Muscle layer of duodenum (tissue), 2 donors: ENCODE measurements at regions not wholly inside any gene's neighbourhood (a gene's known extent, or its start where the extent isn't known, plus 50 kb on each side); places are given as distances from the start of the nearest gene placed in this dataset.

Source experiments
- H3K27ac ChIP-seq: one replicate; pipeline ENCODE4 v1.7.0; 2013; ENCODE audit warnings: mild to moderate bottlenecking, low read length
- H3K27me3 ChIP-seq: one replicate; pipeline ENCODE4 v1.7.0; 2013; ENCODE audit warnings: low read depth, mild to moderate bottlenecking, control low read depth, low read length
- H3K36me3 ChIP-seq, 2 donors: one replicate each; pipeline ENCODE4 v1.7.0; 2013; ENCODE audit warnings: low read length in 2 of 2, control low read depth in 1 of 2, mild to moderate bottlenecking in 1 of 2; ENCODE audit not compliant: insufficient read depth in 2 of 2, control insufficient read depth in 1 of 2
- H3K4me1 ChIP-seq, 2 donors: one replicate each; pipeline ENCODE4 v1.7.0; 2013; ENCODE audit warnings: low read length in 2 of 2, mild to moderate bottlenecking in 2 of 2, control low read depth in 1 of 2, moderate library complexity in 1 of 2; ENCODE audit not compliant: insufficient read depth in 2 of 2, control insufficient read depth in 1 of 2
- H3K4me3 ChIP-seq, 2 donors: one replicate each; pipeline ENCODE4 v1.7.0; 2013; ENCODE audit warnings: low read length in 2 of 2, low read depth in 1 of 2, mild to moderate bottlenecking in 1 of 2
- H3K9me3 ChIP-seq, 2 donors: one replicate each; pipeline ENCODE4 v1.7.0; 2013; ENCODE audit warnings: low read length in 2 of 2, control low read depth in 1 of 2, mild to moderate bottlenecking in 1 of 2; ENCODE audit not compliant: control insufficient read depth in 1 of 2
- donor health status: healthy.

DNA sequence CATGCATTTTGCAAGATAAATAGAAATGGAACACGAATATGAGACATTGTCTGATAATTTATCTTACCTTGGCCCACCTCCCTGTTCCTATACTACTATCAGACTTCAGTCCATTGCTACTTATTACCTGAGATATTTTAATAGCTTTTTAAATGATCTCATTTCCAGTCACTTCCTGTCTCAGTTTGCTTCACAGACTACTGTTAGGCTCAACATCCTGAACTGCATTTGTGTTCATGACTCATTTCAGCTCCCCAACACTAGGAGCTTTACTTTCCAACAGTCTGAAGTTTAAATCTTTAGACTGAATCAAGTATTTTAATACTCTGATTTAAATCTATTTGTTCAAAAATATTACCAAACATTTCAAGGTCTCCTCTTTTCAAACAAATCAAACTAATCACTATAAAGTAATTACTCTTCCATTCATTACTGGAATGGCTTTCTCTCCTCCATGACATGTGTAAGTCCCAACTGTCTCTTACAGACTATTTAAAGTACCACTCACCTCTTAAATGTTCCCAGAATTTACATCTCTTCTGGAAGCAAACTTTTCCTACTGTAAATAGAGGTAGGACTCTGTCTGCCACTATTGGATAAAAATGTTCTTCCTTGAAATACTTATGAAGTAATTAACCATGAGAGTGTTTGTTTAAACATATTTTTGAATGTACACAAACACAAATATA lies 1277.6 kb downstream of the ZPLD1 start:
- no peaks in the 10 kb centered on the region for H3K27me3 ChIP-seq
- no peak overlapping the region for H3K4me3 ChIP-seq
- no peaks in the 10 kb centered on the region for H3K9me3 ChIP-seq
- no peaks in the 10 kb centered on the region for H3K36me3 ChIP-seq
- H3K27ac ChIP-seq, result no peak overlapping the region
- no peaks in the 10 kb centered on the region for H3K4me1 ChIP-seq

DNA sequence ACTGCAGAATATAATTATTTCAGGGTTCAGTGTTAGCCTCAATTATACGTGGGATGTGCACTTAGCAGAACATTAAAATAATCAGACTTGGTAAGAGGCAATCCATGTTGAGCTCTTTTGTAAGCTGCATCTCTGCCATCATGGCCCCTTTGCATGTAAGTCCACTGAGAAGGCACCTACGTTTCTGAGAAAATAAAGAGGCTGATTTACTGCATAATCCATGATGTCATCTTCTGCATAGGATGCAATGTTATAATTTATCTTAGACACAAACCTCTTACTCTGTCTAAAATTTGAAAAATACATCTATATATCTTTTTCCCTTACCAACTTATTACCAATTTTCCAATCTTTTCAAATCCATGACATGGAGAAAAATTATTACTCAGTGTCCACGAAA lies 1294.7 kb downstream of the ZPLD1 start:
- Histone ChIP-seq H3K4me3 (no peak overlapping the region), H3K27ac (no peak overlapping the region), H3K4me1 (no peaks in the 10 kb centered on the region), H3K9me3 (no peaks in the 10 kb centered on the region), H3K27me3 (no peaks in the 10 kb centered on the region), H3K36me3 (no peaks in the 10 kb centered on the region)

DNA sequence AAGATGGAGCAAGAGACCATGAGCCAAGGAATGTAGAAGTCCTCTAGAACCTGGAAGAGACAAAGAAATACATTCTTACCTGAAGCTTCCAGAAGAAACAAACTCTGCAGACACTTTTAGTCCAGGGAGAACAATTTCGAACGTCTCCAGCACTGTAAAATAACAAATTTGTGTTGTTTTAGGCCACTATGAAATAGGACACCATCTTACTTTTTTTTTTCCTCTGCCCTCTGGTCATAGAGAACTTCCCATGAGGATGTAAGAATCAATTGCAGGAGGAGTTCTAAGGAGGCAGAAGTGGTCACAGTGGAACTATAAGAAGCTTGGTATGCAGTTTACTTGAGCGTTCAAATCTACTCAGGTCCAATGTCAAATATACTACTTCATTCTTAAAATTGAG lies 1295.9 kb downstream of the ZPLD1 start:
- H3K9me3 ChIP-seq, result no peaks in the 10 kb centered on the region
- H3K27ac ChIP-seq, result no peak overlapping the region
- no peak overlapping the region for H3K4me3 ChIP-seq
- H3K27me3 ChIP-seq, result no peaks in the 10 kb centered on the region
- no peaks in the 10 kb centered on the region for H3K36me3 ChIP-seq
- no peaks in the 10 kb centered on the region for H3K4me1 ChIP-seq

DNA sequence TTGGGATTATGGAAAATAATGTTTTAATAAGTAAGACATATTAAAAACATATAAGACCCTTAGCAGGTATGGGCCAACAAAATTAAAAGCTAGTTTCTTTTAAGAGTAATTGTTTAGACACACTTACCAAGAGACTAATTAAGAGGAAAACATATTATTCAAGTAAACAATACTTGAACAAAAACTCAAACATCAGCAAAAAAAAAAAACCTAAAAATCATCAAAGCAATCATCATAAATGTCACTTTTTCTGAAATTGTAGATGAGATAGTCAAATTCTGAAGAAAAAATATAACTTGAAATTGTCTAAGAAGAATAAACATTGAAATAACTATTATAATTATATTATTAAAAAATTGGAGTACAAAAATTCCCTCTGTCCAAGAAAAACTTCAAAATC lies 1318.2 kb downstream of the ZPLD1 start:
- Histone ChIP-seq H3K4me3 (no peak overlapping the region), H3K27me3 (no peaks in the 10 kb centered on the region), H3K27ac (no peak overlapping the region), H3K36me3 (no peaks in the 10 kb centered on the region), H3K9me3 (no peaks in the 10 kb centered on the region), H3K4me1 (no peaks in the 10 kb centered on the region)

DNA sequence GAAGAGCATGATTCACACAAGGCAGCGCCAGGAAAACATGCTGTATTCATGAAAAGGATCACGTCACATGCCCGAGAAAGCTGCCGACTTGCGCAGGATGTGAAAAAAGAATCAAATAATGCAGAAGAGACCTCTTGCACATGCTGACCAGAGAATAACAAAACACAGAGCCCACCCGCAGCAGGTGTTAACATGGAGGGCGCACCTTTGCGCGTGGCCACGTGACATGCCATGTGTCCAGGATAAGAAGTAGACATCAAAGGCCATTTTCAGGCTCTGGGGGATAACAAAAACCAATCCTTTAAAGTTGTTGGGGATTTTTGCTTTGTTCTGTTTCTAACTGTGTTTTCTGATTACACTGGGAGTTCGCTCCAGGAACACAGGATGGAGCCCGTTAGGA lies 1332.8 kb downstream of the ZPLD1 start:
- Histone ChIP-seq H3K9me3 (peaks cover 0 to 2% of the 10 kb centered on the region in 2 donors), H3K36me3 (no peaks in the 10 kb centered on the region), H3K27me3 (no peaks in the 10 kb centered on the region), H3K4me1 (no peaks in the 10 kb centered on the region), H3K4me3 (no peak overlapping the region), H3K27ac (no peak overlapping the region)

DNA sequence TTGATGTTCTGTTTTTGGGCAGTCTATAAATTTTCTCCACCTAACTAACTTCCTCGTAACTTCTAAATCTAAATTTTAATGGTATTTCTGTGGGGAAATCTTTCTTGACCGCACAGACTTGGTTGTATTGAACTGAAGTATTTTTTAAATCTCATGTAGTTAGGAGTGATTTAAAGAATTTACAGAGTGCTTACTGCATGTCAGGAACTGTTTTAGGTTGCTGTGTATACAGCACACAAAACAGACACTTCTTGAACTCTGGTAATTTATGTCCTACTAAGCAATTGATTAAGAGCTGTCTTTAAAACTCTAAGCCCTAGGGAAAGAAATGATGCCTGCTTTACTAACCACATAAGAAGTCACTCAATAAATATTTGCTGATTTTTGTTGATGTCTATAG lies 1350.2 kb downstream of the ZPLD1 start:
- Histone ChIP-seq H3K27ac (no peak overlapping the region), H3K9me3 (no peaks in the 10 kb centered on the region), H3K4me1 (no peaks in the 10 kb centered on the region), H3K36me3 (no peaks in the 10 kb centered on the region), H3K27me3 (no peaks in the 10 kb centered on the region), H3K4me3 (no peak overlapping the region)

DNA sequence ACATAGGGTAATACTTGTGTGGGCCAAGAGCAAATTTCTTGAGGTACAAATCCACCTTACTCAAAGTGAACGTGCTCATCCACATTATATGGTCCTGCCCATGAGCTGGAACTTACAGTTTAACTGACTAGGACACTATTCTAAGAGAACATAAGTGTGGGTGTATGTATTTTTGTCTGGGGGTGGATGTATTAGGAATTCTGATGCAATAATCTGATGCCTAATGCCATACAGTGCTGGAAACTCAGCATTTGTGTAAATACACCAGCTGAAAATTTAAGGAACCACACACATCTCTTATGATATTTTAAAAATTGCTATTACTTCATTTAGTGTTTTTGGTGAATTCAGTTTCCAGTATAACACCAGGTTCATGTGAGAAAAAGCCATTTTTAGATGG lies 1350.7 kb downstream of the ZPLD1 start:
- Histone ChIP-seq H3K36me3 (no peaks in the 10 kb centered on the region), H3K9me3 (no peaks in the 10 kb centered on the region), H3K4me1 (no peaks in the 10 kb centered on the region), H3K27me3 (no peaks in the 10 kb centered on the region), H3K27ac (no peak overlapping the region), H3K4me3 (no peak overlapping the region)

DNA sequence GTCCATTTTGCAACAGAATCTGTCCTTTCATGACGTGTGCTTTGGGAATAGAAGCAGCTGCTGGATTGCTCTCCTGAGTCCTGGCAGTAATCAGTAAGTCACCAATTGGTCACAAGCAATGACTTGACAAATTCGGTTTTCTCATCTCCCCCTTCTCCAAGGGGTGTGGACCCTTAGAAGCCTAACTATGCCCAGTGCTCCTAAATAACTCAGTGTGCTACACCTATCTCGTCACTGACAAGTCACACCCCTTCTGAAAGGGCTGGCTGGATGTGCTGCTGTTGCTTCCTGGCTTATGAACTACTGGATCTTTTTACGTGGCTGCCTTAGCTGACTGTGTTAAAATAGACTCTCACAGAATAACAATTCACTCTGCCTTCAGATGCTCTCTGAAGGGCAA lies 1351.5 kb downstream of the ZPLD1 start:
- Histone ChIP-seq H3K27me3 (no peaks in the 10 kb centered on the region), H3K36me3 (no peaks in the 10 kb centered on the region), H3K9me3 (no peaks in the 10 kb centered on the region), H3K27ac (no peak overlapping the region), H3K4me1 (no peaks in the 10 kb centered on the region), H3K4me3 (no peak overlapping the region)

DNA sequence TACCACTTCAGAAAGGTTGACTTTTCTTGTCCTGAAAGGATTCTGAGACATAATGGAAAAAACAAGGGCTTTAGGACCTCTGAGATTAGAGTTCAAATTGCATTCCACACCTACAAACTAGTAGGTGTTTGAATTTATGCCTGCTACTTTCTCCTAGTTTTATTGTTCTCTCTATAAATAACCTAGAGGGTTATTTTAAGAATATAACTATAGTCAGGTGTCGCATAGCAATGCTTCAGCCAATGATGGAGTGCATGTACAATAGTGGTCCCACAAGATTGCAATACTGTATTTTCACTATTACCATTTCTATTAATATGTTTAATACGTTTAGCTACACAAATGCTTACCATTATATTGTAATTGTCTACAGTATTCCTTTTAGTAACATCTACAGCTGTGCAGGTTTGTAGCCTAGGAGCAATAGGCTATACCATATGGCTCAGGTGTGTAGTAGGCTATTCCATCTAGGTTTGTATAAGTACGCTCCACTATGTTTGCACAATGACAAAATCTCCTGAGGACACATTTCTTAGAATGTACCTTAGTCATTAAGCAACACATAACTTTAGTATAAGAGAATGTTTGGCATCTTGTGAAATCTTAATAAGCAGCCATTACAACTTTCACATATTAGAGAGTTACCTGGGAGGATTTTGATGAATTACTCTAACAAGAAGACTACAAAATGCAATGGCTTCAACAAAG lies 1352.5 kb downstream of the ZPLD1 start:
- H3K27ac ChIP-seq, result no peak overlapping the region

DNA sequence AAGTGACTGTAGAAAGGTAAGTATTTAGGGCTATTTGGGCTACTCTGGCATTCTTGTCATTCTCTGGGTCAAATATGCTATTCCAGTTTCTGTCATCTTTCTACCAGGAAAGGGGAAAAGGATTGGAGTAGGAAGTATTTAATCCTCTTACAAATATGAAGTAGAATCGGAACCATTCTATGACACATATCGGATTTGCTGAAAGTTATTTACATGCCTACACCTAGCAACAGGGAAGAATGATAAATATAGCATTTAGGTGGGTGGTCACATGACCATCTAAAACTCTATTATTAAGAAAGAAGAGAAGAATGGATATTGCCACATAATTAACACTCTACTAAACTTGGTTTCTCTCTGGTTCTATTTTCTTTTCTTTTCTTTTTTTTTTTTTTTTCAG lies 1353.1 kb downstream of the ZPLD1 start:
- H3K9me3 ChIP-seq, result no peaks in the 10 kb centered on the region

More for the DNA sequence above, 1352.5 kb downstream of the ZPLD1 start:
- H3K27me3 ChIP-seq, result no peaks in the 10 kb centered on the region
- H3K4me3 ChIP-seq, result no peak overlapping the region
- H3K9me3 ChIP-seq, result no peaks in the 10 kb centered on the region
- no peaks in the 10 kb centered on the region for H3K4me1 ChIP-seq
- H3K36me3 ChIP-seq, result no peaks in the 10 kb centered on the region

DNA sequence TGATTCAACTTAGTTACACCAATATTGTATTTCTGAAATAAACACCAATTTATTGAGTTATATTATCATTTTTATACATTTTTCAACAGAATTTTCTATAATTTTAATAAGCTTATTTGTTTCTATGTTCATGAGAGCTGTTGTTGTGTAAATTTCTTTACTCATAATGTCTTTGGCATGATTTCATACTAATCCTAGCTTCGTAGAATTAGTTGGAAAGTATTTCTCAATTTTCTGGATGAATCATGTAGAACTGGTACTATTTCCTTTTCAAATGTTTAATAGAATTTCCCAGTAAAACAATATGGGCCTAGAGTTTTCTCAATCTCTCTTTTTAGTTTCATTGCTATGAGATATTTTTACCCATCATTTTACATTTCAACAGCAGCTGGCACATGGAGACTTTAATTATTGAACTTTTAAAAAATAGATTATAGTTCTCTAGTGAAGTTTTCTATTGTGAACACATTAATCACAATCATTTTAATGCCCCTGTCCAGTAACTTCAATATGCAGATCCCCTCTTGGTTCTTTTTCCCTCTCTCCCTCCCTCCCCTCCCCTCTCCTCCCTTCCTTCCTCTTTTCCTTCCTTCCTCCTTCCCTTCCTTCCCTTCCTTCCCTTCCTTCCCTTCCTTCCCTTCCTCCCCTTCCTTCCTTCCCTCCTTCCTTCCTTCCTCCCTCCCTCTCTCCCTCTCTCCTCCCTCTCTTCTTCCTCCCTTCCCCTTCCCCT lies 1357.1 kb downstream of the ZPLD1 start:
- no peaks in the 10 kb centered on the region for H3K9me3 ChIP-seq

More for the DNA sequence above, 1353.1 kb downstream of the ZPLD1 start:
- H3K4me1 ChIP-seq, result no peaks in the 10 kb centered on the region
- no peak overlapping the region for H3K4me3 ChIP-seq
- H3K27me3 ChIP-seq, result no peaks in the 10 kb centered on the region
- H3K27ac ChIP-seq, result no peak overlapping the region
- H3K36me3 ChIP-seq, result no peaks in the 10 kb centered on the region

More for the DNA sequence above, 1357.1 kb downstream of the ZPLD1 start:
- no peak overlapping the region for H3K27ac ChIP-seq
- no peaks in the 10 kb centered on the region for H3K36me3 ChIP-seq
- no peaks in the 10 kb centered on the region for H3K27me3 ChIP-seq
- no peak overlapping the region for H3K4me3 ChIP-seq
- no peaks in the 10 kb centered on the region for H3K4me1 ChIP-seq
